Endothelial cell of umbilical vein (primary cell): ENCODE measurements at regions not wholly inside any gene's neighbourhood (a gene's known extent, or its start where the extent isn't known, plus 50 kb on each side); places are given as distances from the start of the nearest gene placed in this dataset.

Experiments used
- BruUV-seq: library from RNA; stranded (reverse); fragments of 400-500 nt; replicated peaks from 2 replicates; lab custom pipeline; 2021; lab: Mats Ljungman, UMichigan
- CTCF ChIA-PET: fragments of 300-600, 350-600 bp; sonication (Branson Sonifier 250); formaldehyde crosslinking; loops from one replicate; lab custom pipeline; 2021; ENCODE audit warnings: antibody characterized with exemption, inconsistent platforms; lab: Charles Lee
- POLR2A ChIA-PET: fragments of 300-600, 350-600 bp; sonication (Branson Sonifier 250); formaldehyde crosslinking; loops from one replicate; lab custom pipeline; 2021; ENCODE audit warnings: antibody characterized with exemption, inconsistent platforms; lab: Charles Lee
- DNase-seq: peaks from one replicate; pipeline ENCODE4 v3.0.0-alpha.2; 2011; ENCODE audit warnings: low read depth, low spot score
- FAIRE-seq: peaks from 2 replicates; lab custom pipeline; 2011; peaks lifted over from hg19 to GRCh38; lab: Jason Lieb, UNC
- H2AFZ ChIP-seq: 2 replicates; pipeline ENCODE4 v1.6.0; 2012; ENCODE audit warnings: low read depth, low read length, control low read depth, inconsistent platforms
- H3K27ac ChIP-seq: 2 replicates; pipeline ENCODE4 v1.5.1; 2011; ENCODE audit warnings: low read depth, mild to moderate bottlenecking, control low read depth, low read length, moderate library complexity; ENCODE audit not compliant: insufficient read depth
- H3K27me3 ChIP-seq, 2 experiments: 2 replicates each; pipeline versions ENCODE4 v1.6.0 to v1.6.1; 2011; ENCODE audit warnings: low read length in 2 of 2, mixed read lengths in 1 of 2; ENCODE audit not compliant: control insufficient read depth in 2 of 2, insufficient read depth in 2 of 2
- H3K36me3 ChIP-seq, 2 experiments: 2 replicates in 1 of 2; 3 replicates in 1 of 2; pipeline ENCODE4 v1.5.1; 2011; ENCODE audit warnings: low read length in 2 of 2, mild to moderate bottlenecking in 1 of 2, moderate library complexity in 1 of 2; ENCODE audit not compliant: control insufficient read depth in 2 of 2, insufficient read depth in 2 of 2; ENCODE audit errors: extremely low read depth in 1 of 2
- H3K4me1 ChIP-seq: 3 replicates; pipeline ENCODE4 v1.5.1; 2011; ENCODE audit warnings: mild to moderate bottlenecking, low read length; ENCODE audit not compliant: control insufficient read depth, insufficient read depth; ENCODE audit errors: extremely low read depth
- H3K4me2 ChIP-seq: 2 replicates; pipeline ENCODE4 v1.6.1; 2011; ENCODE audit warnings: low read length, control low read depth, mixed read lengths; ENCODE audit not compliant: insufficient read depth
- H3K4me3 ChIP-seq, 3 experiments: fragments of 200-600 bp in 1 of 3; sonication (generic), shearing (Covaris generic) in 1 of 3; replicated peaks in 1 of 3; 2 replicates each; pipeline ENCODE4 v1.5.1; 2011 to 2016; ENCODE audit warnings: control low read depth in 3 of 3, low read length in 3 of 3, mild to moderate bottlenecking in 2 of 3, inconsistent platforms in 1 of 3, low read depth in 1 of 3, moderate library complexity in 1 of 3; ENCODE audit not compliant: insufficient read depth in 1 of 3
- H3K79me2 ChIP-seq: 2 replicates; pipeline ENCODE4 v1.6.0; 2012; ENCODE audit warnings: low read length, inconsistent platforms; ENCODE audit not compliant: control insufficient read depth, insufficient read depth
- H3K9ac ChIP-seq: replicated peaks from 2 replicates; pipeline ENCODE3; 2011; ENCODE audit warnings: low read length, control low read depth; ENCODE audit not compliant: insufficient read depth; ENCODE audit errors: extremely low read depth
- H3K9me1 ChIP-seq: replicated peaks from 3 replicates; pipeline ENCODE4 v1.6.0; 2011; ENCODE audit warnings: mild to moderate bottlenecking, low read length; ENCODE audit not compliant: control insufficient read depth, insufficient read depth; ENCODE audit errors: extremely low read depth
- H3K9me3 ChIP-seq: replicated peaks from 2 replicates; pipeline ENCODE4 v1.5.1; 2012; ENCODE audit warnings: low read length, inconsistent platforms; ENCODE audit not compliant: control insufficient read depth, insufficient read depth
- H4K20me1 ChIP-seq: replicated peaks from 2 replicates; pipeline ENCODE3; 2011; ENCODE audit warnings: mild to moderate bottlenecking, low read length; ENCODE audit not compliant: control insufficient read depth, insufficient read depth; ENCODE audit errors: extremely low read depth
- CTCF ChIP-seq, 2 donors: IDR thresholded peaks; 1 replicate in 1 of 2; 2 replicates in 1 of 2; pipeline ENCODE4 v1.5.1; 2011; ENCODE audit warnings: low read length in 2 of 2, mild to moderate bottlenecking in 2 of 2, moderate library complexity in 2 of 2, control low read depth in 1 of 2, inconsistent platforms in 1 of 2, low read depth in 1 of 2; ENCODE audit not compliant: insufficient read depth in 1 of 2; ENCODE audit errors: extremely low read depth in 1 of 2
- EZH2 ChIP-seq: IDR thresholded peaks from 2 replicates; pipeline ENCODE4 v1.6.1; 2012; ENCODE audit warnings: borderline replicate concordance, low read depth, mild to moderate bottlenecking, moderate library complexity, low read length, inconsistent platforms; ENCODE audit not compliant: severe bottlenecking
- FOS ChIP-seq: IDR thresholded peaks from 2 replicates; pipeline ENCODE4 v1.6.1; 2011; ENCODE audit warnings: mild to moderate bottlenecking, low read length, moderate library complexity, borderline replicate concordance; ENCODE audit not compliant: insufficient read depth
- GATA2 ChIP-seq: IDR thresholded peaks from 2 replicates; pipeline ENCODE4 v1.7.0; 2011; ENCODE audit warnings: low read depth, mild to moderate bottlenecking, moderate library complexity, mixed read lengths, low read length; ENCODE audit not compliant: insufficient read length, insufficient read depth
- JUN ChIP-seq: IDR thresholded peaks from 2 replicates; pipeline ENCODE4 v1.6.1; 2011; ENCODE audit warnings: borderline replicate concordance, low read depth; ENCODE audit not compliant: insufficient read length, insufficient read depth
- MAX ChIP-seq: IDR thresholded peaks from 2 replicates; pipeline ENCODE4 v1.6.1; 2011; ENCODE audit not compliant: insufficient read depth, insufficient read length
- MYC ChIP-seq: IDR thresholded peaks from one replicate; pipeline ENCODE4 v1.6.1; 2011; ENCODE audit warnings: mild to moderate bottlenecking, low read depth, low read length
- POLR2A ChIP-seq: IDR thresholded peaks from 2 replicates; pipeline ENCODE4 v1.6.1; 2012; ENCODE audit warnings: low read depth, mild to moderate bottlenecking, control low read depth, low read length
- POLR2AphosphoS5 ChIP-seq: IDR thresholded peaks from 2 replicates; pipeline ENCODE4 v1.6.1; 2012; ENCODE audit warnings: low read depth, mild to moderate bottlenecking, control low read depth, low read length, moderate library complexity; ENCODE audit not compliant: insufficient read depth
- dilution Hi-C: fragments of 300-500 bp; cut with MboI; formaldehyde crosslinking; loops from one replicate; pipeline ENCODE4 v1.15.0; 2019; ENCODE audit warnings: low sequenced_read_pairs; ENCODE audit not compliant: extremely low pct_ligation_motif_present
- intact Hi-C: fragments of 100-400 bp; cut with micrococcal nuclease; formaldehyde crosslinking; loops from one replicate; pipeline ENCODE4 v1.10.0; 2022

- POLR2A ChIA-PET, result no interaction called here
- Histone ChIP-seq H3K79me2 (no peaks in the 10 kb centered on the region), H3K9ac (no peak overlapping the region), H3K27ac (no peak overlapping the region), H4K20me1 (no peaks in the 10 kb centered on the region), H3K27me3 (no peaks in the 10 kb centered on the region), H3K4me3 (no peak overlapping the region), H3K4me1 (no peaks in the 10 kb centered on the region), H3K36me3 (no peaks in the 10 kb centered on the region), H3K4me2 (no peak overlapping the region), H3K9me1 (no peaks in the 10 kb centered on the region), H3K9me3 (no peaks in the 10 kb centered on the region), H2AFZ (no peak overlapping the region)
- no peak for TF ChIP-seq GATA2
- no peak for TF ChIP-seq MYC
- TF ChIP-seq POLR2AphosphoS5, result no peak
- TF ChIP-seq POLR2A, result no peak
- TF ChIP-seq EZH2, result no peak
- no peak for TF ChIP-seq FOS
- no peak for TF ChIP-seq MAX
- TF ChIP-seq CTCF (IDR thresholded peaks at IDR 0.05; ENCODE audit: extremely low read depth in 1 of 2, insufficient read depth in 1 of 2, low read depth in 1 of 2, low read length in 2 of 2), result no peak
- no peak for TF ChIP-seq JUN
- no TSS peak for BruUV-seq
- dilution Hi-C loops (no loop called here), intact Hi-C loops (no loop called here)
- CTCF ChIA-PET, result no interaction called here
- FAIRE-seq (no peak), DNase-seq (no peak)
Measured at GRCh38 chr1:177547200-177547599, 376.4 kb downstream of the BRINP2 start.
